CD4-positive, alpha-beta T cell (primary cell): ENCODE measurements at regions not wholly inside any gene's neighbourhood (a gene's known extent, or its start where the extent isn't known, plus 50 kb on each side); places are given as distances from the start of the nearest gene placed in this dataset.

Experiments
- ATAC-seq: fragments of 200-7000 bp; cut with Tn5 transposase; one replicate; pipeline ENCODE4 v1.10.0; 2022; ENCODE audit warnings: mild to moderate bottlenecking; ENCODE audit not compliant: poor library complexity
- CTCF ChIA-PET: fragments of 350-600 bp; sonication (Branson Sonifier 250); formaldehyde crosslinking; loops from one replicate; lab custom pipeline; 2021; ENCODE audit warnings: antibody characterized with exemption, inconsistent platforms; lab: Charles Lee
- POLR2A ChIA-PET: fragments of 350-600 bp; sonication (Branson Sonifier 250); formaldehyde crosslinking; loops from one replicate; lab custom pipeline; 2021; ENCODE audit warnings: antibody characterized with exemption, inconsistent platforms; lab: Charles Lee
- DNase-seq, 14 experiments: peaks; one replicate each; pipeline ENCODE4 v3.0.0-alpha.2; 2013 to 2020; ENCODE audit warnings: mixed read lengths in 2 of 14
- H3K27ac ChIP-seq, 2 donors: one replicate each; pipeline versions ENCODE4 v1.5.1 to v1.7.0; 2013; ENCODE audit warnings: low read length in 2 of 2, low read depth in 1 of 2, mild to moderate bottlenecking in 1 of 2
- H3K27me3 ChIP-seq, 2 experiments: 1 replicate in 1 of 2; 2 replicates in 1 of 2; pipeline versions ENCODE4 v1.6.1 to v1.7.0; 2013; ENCODE audit warnings: low read length in 2 of 2, control low read depth in 1 of 2, mild to moderate bottlenecking in 1 of 2, moderate library complexity in 1 of 2; ENCODE audit not compliant: insufficient read depth in 2 of 2, control insufficient read depth in 1 of 2
- H3K36me3 ChIP-seq: one replicate; pipeline ENCODE4 v1.6.1; 2013; ENCODE audit warnings: low read length, control low read depth; ENCODE audit not compliant: insufficient read depth
- H3K4me1 ChIP-seq: one replicate; pipeline ENCODE4 v1.6.1; 2013; ENCODE audit warnings: low read length, control low read depth; ENCODE audit not compliant: insufficient read depth
- H3K4me3 ChIP-seq: one replicate; pipeline ENCODE4 v1.5.1; 2013; ENCODE audit warnings: mild to moderate bottlenecking, low read length, moderate library complexity
- H3K9me3 ChIP-seq, 2 experiments: 1 replicate in 1 of 2; 2 replicates in 1 of 2; pipeline versions ENCODE4 v1.6.1 to v1.7.0; 2013; ENCODE audit warnings: low read length in 2 of 2, mild to moderate bottlenecking in 2 of 2, control low read depth in 1 of 2, moderate library complexity in 1 of 2; ENCODE audit not compliant: control insufficient read depth in 1 of 2, insufficient read depth in 1 of 2
- H3K27ac Mint-ChIP-seq: one replicate; pipeline ENCODE4 v1.8.0; 2020; ENCODE audit warnings: mixed read lengths
- H3K27me3 Mint-ChIP-seq: one replicate; pipeline ENCODE4 v1.8.0; 2021; ENCODE audit warnings: mixed read lengths
- H3K36me3 Mint-ChIP-seq: one replicate; pipeline ENCODE4 v1.8.0; 2021; ENCODE audit warnings: low read depth, mixed read lengths
- H3K4me1 Mint-ChIP-seq: one replicate; pipeline ENCODE4 v1.8.0; 2021; ENCODE audit warnings: low read depth, mixed read lengths
- H3K4me3 Mint-ChIP-seq: one replicate; pipeline ENCODE4 v1.8.0; 2020; ENCODE audit warnings: mild to moderate bottlenecking, mixed read lengths
- H3K9me3 Mint-ChIP-seq: one replicate; pipeline ENCODE4 v1.8.0; 2020; ENCODE audit warnings: mixed read lengths
- intact Hi-C, 2 experiments: fragments of 100-400 bp; cut with DNase I in 1 of 2; cut with micrococcal nuclease in 1 of 2; formaldehyde crosslinking; loops; one replicate each; pipeline versions ENCODE4 v1.15.1 to v1.9.0; 2023 to 2025; cut with DNase I, micrococcal nuclease
- TF ChIP-seq, protein P1 (sequence below): fragments of 200-600 bp; IDR thresholded peaks from one replicate; pipeline ENCODE4 v1.8.0; 2022; ENCODE audit warnings: antibody characterized with exemption, mild to moderate bottlenecking

DNA sequence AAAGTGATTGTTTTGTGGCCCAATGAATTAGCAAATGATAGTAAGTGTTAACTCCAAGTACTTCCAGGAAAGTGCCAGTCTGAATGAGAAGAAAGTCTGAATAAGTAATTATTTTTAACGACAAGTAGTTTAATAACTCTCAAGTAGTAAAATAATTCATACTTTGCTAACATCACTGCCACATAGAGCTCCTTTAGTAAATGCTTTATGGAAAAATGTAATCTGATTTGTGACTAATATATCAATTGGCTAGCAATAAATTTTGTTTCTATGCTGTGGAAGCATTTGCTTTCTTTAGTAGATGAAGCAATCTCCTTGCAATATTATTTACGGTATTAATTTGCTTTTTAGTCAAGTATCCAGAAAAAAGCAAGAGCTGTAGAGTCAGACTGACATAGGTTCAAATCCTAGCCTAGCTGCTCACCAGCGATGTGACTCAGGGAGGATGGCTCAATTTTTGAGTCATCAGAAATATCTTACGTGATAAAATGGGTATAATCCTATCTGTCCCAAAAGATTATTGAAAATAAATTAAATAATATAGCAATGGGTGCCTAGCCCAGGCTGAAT lies 329.3 kb downstream of the FGFR2 start:
- ChIA-PET POLR2A (no interaction called here), CTCF (no interaction called here)
- Mint-ChIP-seq H3K4me3 (no peak overlapping the region), H3K4me1 (no peaks in the 10 kb centered on the region), H3K9me3 (no peaks in the 10 kb centered on the region), H3K27me3 (no peaks in the 10 kb centered on the region), H3K36me3 (no peaks in the 10 kb centered on the region), H3K27ac (no peak overlapping the region)
- Histone ChIP-seq H3K9me3 (peaks cover 0 to 8% of the 10 kb centered on the region in 2 experiments), H3K27me3 (no peaks in the 10 kb centered on the region), H3K27ac (no peak overlapping the region), H3K36me3 (no peaks in the 10 kb centered on the region), H3K4me1 (no peaks in the 10 kb centered on the region), H3K4me3 (no peak overlapping the region)
- ATAC-seq (no peak), DNase-seq (no peak)
- intact Hi-C loops: no loop called here
- TF ChIP-seq, protein P1, sequence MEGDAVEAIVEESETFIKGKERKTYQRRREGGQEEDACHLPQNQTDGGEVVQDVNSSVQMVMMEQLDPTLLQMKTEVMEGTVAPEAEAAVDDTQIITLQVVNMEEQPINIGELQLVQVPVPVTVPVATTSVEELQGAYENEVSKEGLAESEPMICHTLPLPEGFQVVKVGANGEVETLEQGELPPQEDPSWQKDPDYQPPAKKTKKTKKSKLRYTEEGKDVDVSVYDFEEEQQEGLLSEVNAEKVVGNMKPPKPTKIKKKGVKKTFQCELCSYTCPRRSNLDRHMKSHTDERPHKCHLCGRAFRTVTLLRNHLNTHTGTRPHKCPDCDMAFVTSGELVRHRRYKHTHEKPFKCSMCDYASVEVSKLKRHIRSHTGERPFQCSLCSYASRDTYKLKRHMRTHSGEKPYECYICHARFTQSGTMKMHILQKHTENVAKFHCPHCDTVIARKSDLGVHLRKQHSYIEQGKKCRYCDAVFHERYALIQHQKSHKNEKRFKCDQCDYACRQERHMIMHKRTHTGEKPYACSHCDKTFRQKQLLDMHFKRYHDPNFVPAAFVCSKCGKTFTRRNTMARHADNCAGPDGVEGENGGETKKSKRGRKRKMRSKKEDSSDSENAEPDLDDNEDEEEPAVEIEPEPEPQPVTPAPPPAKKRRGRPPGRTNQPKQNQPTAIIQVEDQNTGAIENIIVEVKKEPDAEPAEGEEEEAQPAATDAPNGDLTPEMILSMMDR: no peak

- Mint-ChIP-seq H3K36me3 (no peaks in the 10 kb centered on the region), H3K4me1 (no peaks in the 10 kb centered on the region), H3K27ac (no peak overlapping the region), H3K9me3 (no peaks in the 10 kb centered on the region), H3K27me3 (no peaks in the 10 kb centered on the region), H3K4me3 (no peak overlapping the region)
- Histone ChIP-seq H3K27me3 (no peaks in the 10 kb centered on the region), H3K4me1 (no peaks in the 10 kb centered on the region), H3K27ac (no peak overlapping the region), H3K9me3 (peaks cover 0 to 8% of the 10 kb centered on the region in 2 experiments), H3K36me3 (no peaks in the 10 kb centered on the region), H3K4me3 (no peak overlapping the region)
- TF ChIP-seq, protein P1: no peak
- ChIA-PET CTCF (no interaction called here), POLR2A (no interaction called here)
- DNase-seq: no peak
- ATAC-seq: no peak
- intact Hi-C loops: no loop called here
These were observed 327.3 kb downstream of the FGFR2 start for GRCh38 chr10:121270906-121271305.

- CTCF ChIA-PET: no interaction called here
- Histone ChIP-seq H3K4me3 (no peak overlapping the region), H3K36me3 (no peaks in the 10 kb centered on the region), H3K27ac (no peak overlapping the region), H3K4me1 (no peaks in the 10 kb centered on the region), H3K9me3 (peaks cover 0 to 13% of the 10 kb centered on the region in 2 experiments), H3K27me3 (no peaks in the 10 kb centered on the region)
- TF ChIP-seq, protein P1: no peak
- Mint-ChIP-seq H3K4me3 (no peak overlapping the region), H3K27ac (no peak overlapping the region), H3K27me3 (no peaks in the 10 kb centered on the region), H3K36me3 (no peaks in the 10 kb centered on the region), H3K4me1 (no peaks in the 10 kb centered on the region), H3K9me3 (peaks cover 2% of the 10 kb centered on the region)
- intact Hi-C loops: no loop called here
- DNase-seq (no peak), ATAC-seq (no peak)
- POLR2A ChIA-PET: no interaction called here
These were observed 322.2 kb downstream of the FGFR2 start for GRCh38 chr10:121276046-121276445.
